AG09309 (cell line): ENCODE measurements at regions not wholly inside any gene's neighbourhood (a gene's known extent, or its start where the extent isn't known, plus 50 kb on each side); places are given as distances from the start of the nearest gene placed in this dataset.

ENCODE experiments used
- DNase-seq: peaks from one replicate; pipeline ENCODE4 v3.0.0-alpha.2; 2010; ENCODE audit warnings: low read depth
- H3K4me3 ChIP-seq: 2 replicates; pipeline ENCODE4 v1.5.1; 2011; ENCODE audit warnings: mild to moderate bottlenecking, low read depth, low read length, moderate library complexity; ENCODE audit not compliant: control insufficient read depth
- CTCF ChIP-seq: IDR thresholded peaks from 2 replicates; pipeline ENCODE4 v1.5.1; 2011; ENCODE audit warnings: mild to moderate bottlenecking, low read depth, low read length, inconsistent platforms; ENCODE audit not compliant: insufficient read depth, control insufficient read depth; ENCODE audit errors: missing control alignments

GRCh38 chr20:52780462-52780861 lies 191.7 kb upstream of the TSHZ2 start:
- no peak for DNase-seq
- no peak for TF ChIP-seq CTCF
- H3K4me3 ChIP-seq = no peak overlapping the region

DNA sequence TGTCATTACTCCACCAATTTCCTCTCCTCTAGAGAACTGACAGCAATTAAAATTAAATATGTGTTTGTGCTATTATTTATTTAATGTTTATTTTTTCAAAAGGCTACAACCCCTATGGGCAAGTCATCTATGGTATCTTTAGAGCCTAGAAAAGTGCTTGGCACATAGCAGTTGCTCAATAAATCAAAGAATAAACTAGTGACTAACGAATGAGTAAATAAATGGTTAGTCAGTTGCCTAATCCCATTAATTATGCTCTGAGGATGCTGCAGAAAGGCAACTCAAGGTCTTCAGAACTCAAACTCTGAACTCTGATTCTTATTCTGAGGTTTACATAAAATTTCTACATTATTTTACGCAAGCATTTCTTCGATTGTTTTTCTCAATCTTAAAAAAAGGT lies 193.0 kb upstream of the TSHZ2 start:
- DNase-seq = no peak
- no peak overlapping the region for H3K4me3 ChIP-seq
- TF ChIP-seq CTCF = no peak

DNA sequence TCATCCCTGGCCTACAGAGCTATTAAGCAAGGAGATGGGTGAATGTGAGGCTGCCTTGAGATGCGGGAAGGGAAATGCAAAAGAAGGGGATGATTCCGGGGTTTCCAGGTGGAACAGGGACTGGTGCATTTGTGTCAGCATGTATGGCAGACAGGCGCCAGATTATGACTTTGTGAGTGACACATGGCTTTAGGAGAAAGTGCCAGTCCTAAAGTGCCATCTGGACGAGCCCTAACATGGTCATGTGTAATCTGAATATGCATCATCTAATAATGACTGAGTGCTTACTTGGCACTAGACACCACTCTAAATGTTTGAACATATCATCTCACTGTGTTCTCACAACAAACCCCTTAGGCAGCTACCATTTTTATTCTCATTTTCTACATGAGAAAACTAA lies 195.0 kb upstream of the TSHZ2 start:
- no peak overlapping the region for H3K4me3 ChIP-seq
- DNase-seq = no peak
- TF ChIP-seq CTCF = no peak

DNA sequence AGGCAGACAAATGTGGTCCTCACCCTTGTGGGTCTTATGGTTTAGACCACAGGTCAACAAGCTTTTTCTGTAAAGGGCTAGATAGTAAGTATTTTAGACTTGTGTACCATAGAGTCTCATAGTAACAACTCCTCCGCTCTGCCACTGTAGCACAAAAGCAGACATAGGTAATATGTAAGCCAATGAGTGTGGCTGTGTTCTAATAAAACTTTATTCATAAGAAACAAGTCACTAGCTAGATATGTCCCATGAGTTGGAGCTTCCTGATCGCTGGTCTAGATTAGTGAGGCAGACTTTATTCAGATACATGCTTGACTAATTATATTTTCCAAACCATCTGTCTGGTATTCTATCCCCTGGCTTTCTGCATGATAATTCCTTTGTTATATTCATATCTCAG lies 196.4 kb upstream of the TSHZ2 start:
- DNase-seq = no peak
- no peak for TF ChIP-seq CTCF
- H3K4me3 ChIP-seq = no peak overlapping the region

GRCh38 chr20:52768694-52769093 lies 203.5 kb upstream of the TSHZ2 start:
- no peak for DNase-seq
- H3K4me3 ChIP-seq = no peak overlapping the region
- no peak for TF ChIP-seq CTCF

DNA sequence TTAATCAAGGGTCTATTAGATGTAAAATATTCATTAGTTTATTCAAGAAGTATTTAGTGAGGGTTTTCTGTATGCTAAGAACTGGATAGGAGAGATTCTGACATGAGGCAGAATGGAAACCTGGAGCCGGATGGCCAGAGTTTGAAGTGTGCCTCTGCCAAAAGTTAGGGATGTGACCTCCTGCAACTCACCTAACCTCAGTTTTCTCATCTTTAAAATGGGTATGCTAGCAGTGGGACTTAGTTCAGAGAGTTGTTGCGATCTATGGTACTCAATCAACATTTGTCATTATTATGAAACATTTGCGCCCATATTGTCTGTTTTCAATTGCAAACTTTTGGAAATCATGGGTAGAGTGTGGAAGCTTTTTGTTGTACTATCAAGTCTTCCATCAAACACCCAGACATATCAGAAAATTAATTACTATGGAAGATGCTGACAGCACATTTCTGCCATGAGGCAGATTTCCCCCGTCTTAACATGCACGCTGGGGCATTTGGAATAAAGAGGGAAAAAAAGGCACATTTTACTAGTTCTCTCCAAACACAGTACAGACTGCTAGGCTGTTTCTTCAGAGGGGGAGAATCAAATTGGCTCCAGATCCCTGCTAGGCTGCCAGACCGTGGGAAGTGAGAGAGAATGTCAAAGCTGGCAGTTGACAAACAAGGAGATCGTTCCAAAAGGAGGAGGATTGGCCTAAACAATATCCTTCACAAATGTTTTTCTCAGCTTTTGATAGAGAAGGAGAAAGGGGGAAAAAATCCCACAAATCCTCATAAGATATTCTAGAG lies 205.3 kb upstream of the TSHZ2 start:
- DNase-seq = no peak
- no peak overlapping the region for H3K4me3 ChIP-seq
- no peak for TF ChIP-seq CTCF
